HG03558 (cell line): ENCODE measurements at regions not wholly inside any gene's neighbourhood (a gene's known extent, or its start where the extent isn't known, plus 50 kb on each side); places are given as distances from the start of the nearest gene placed in this dataset.

Experiments used
- ATAC-seq: cut with Tn5 transposase; IDR thresholded peaks from one replicate; pipeline ENCODE4 v1.9.1; 2021; ENCODE audit warnings: moderate number of reproducible peaks; ENCODE audit not compliant: unreplicated experiment; ENCODE audit errors: extremely low read depth

GRCh38 chr2:150735894-150736498, 248.5 kb upstream of the RND3 start:
- ATAC-seq = no peak

GRCh38 chr2:150733051-150733618, 245.7 kb upstream of the RND3 start:
- ATAC-seq = no peak

GRCh38 chr2:150732491-150732890, 245.0 kb upstream of the RND3 start:
- ATAC-seq = no peak

- peak; percentile 34 for ATAC-seq
These were observed 244.6 kb upstream of the RND3 start for GRCh38 chr2:150732064-150732463.

- peak; percentile 71 for ATAC-seq
These were observed 242.1 kb upstream of the RND3 start for GRCh38 chr2:150729495-150729955.

GRCh38 chr2:150718280-150718679, 230.8 kb upstream of the RND3 start:
- ATAC-seq = no peak

- no peak for ATAC-seq
These were observed 228.7 kb upstream of the RND3 start for GRCh38 chr2:150716186-150716585.

GRCh38 chr2:150715501-150715900, 228.0 kb upstream of the RND3 start:
- ATAC-seq = no peak

- ATAC-seq = no peak
These were observed 223.4 kb upstream of the RND3 start for GRCh38 chr2:150710916-150711315.

- no peak for ATAC-seq
These were observed 222.6 kb upstream of the RND3 start for GRCh38 chr2:150710041-150710440.

- no peak for ATAC-seq
These were observed 219.1 kb upstream of the RND3 start for GRCh38 chr2:150706561-150706960.

GRCh38 chr2:150705767-150706166, 218.3 kb upstream of the RND3 start:
- ATAC-seq = no peak

GRCh38 chr2:150705357-150705756, 217.9 kb upstream of the RND3 start:
- no peak for ATAC-seq

- ATAC-seq = no peak
These were observed 215.3 kb upstream of the RND3 start for GRCh38 chr2:150702791-150703190.

GRCh38 chr2:150700666-150701580, 213.5 kb upstream of the RND3 start:
- ATAC-seq = no peak

- no peak for ATAC-seq
These were observed 211.8 kb upstream of the RND3 start for GRCh38 chr2:150699218-150699617.

- ATAC-seq = no peak
These were observed 210.7 kb upstream of the RND3 start for GRCh38 chr2:150698016-150698661.

GRCh38 chr2:150697596-150697995, 210.1 kb upstream of the RND3 start:
- no peak for ATAC-seq

GRCh38 chr2:150695451-150696135, 208.1 kb upstream of the RND3 start:
- no peak for ATAC-seq

- ATAC-seq = no peak
These were observed 206.1 kb upstream of the RND3 start for GRCh38 chr2:150693556-150693955.
